ENCODE measurements at regions not wholly inside any gene's neighbourhood (a gene's known extent, or its start where the extent isn't known, plus 50 kb on each side); places are given as distances from the start of the nearest gene placed in this dataset.

- Histone ChIP-seq H2BK5ac (ENCODE audit: insufficient read length, low read length) (no peak overlapping the region), H3K18ac (ENCODE audit: insufficient read length, low read depth, low read length) (no peak overlapping the region), H4K8ac (replicated peaks; ENCODE audit: insufficient read length, low read depth, low read length) (no peak overlapping the region), H2AFZ (ENCODE audit: low read length) (no peak overlapping the region), H3K4ac (ENCODE audit: low read depth, low read length) (no peak overlapping the region), H3K56ac (ENCODE audit: insufficient read length, low read depth, low read length) (no peak overlapping the region), H3K79me2 (ENCODE audit: insufficient read depth, low read length) (no peaks in the 10 kb centered on the region), H3K4me2 (ENCODE audit: insufficient read depth, insufficient read length, low read length) (no peak overlapping the region), H4K91ac (ENCODE audit: insufficient read length, low read depth, low read length) (no peak overlapping the region), H3T11ph (ENCODE audit: low read length) (no peak overlapping the region), H3K27ac (ENCODE audit: insufficient read length, low read depth, low read length) (no peak overlapping the region), H3K14ac (ENCODE audit: insufficient read depth, low read length) (no peak overlapping the region), H2BK12ac (ENCODE audit: insufficient read length, low read depth, low read length) (no peak overlapping the region), H3K4me1 (ENCODE audit: insufficient read depth, low read length) (no peaks in the 10 kb centered on the region), H3K23ac (ENCODE audit: insufficient read length, low read depth, low read length) (no peak overlapping the region), H2BK120ac (ENCODE audit: low read depth, low read length, poor library complexity, severe bottlenecking) (no peak overlapping the region), H2BK15ac (ENCODE audit: low read depth, low read length) (no peak overlapping the region), H4K5ac (ENCODE audit: insufficient read length, low read depth, low read length) (no peak overlapping the region), H3K79me1 (ENCODE audit: insufficient read depth, low read depth, low read length, poor library complexity, severe bottlenecking) (no peaks in the 10 kb centered on the region), H3K9me3 (ENCODE audit: control insufficient read depth, low read depth, low read length) (no peaks in the 10 kb centered on the region), H3K27me3 (ENCODE audit: insufficient read depth, low read length) (no peaks in the 10 kb centered on the region), H4K20me1 (ENCODE audit: control insufficient read depth, insufficient read depth, insufficient read length) (no peaks in the 10 kb centered on the region), H2AK5ac (ENCODE audit: insufficient read length, low read length) (no peak overlapping the region), H3K9ac (ENCODE audit: extremely low read depth, insufficient read length, low read length) (no peak overlapping the region), H3K23me2 (ENCODE audit: insufficient read length, low read depth, low read length, poor library complexity, severe bottlenecking) (no peaks in the 10 kb centered on the region), H2BK20ac (ENCODE audit: low read depth, low read length, poor library complexity, severe bottlenecking) (no peak overlapping the region)
- no peak overlapping the region for H3K4me3 Mint-ChIP-seq
- no peaks in the 10 kb centered on the region for H3K36me3 Mint-ChIP-seq (ENCODE audit: insufficient read depth in 1 of 3, low read depth in 3 of 3)
- no peaks in the 10 kb centered on the region; a peak in 1 of 5 replicates for H3K9me3 Mint-ChIP-seq
- no peaks in the 10 kb centered on the region for H3K27me3 Mint-ChIP-seq (ENCODE audit: low read depth)
- no peaks in the 10 kb centered on the region for H3K4me1 Mint-ChIP-seq
- H3K27ac Mint-ChIP-seq: no peak overlapping the region
- no CpG with 5 or more reads among the region's 2 CpGs for WGBS (ENCODE audit: extremely low coverage, insufficient read length, low lambda C conversion rate)
- TF ChIP-seq, protein P1, sequence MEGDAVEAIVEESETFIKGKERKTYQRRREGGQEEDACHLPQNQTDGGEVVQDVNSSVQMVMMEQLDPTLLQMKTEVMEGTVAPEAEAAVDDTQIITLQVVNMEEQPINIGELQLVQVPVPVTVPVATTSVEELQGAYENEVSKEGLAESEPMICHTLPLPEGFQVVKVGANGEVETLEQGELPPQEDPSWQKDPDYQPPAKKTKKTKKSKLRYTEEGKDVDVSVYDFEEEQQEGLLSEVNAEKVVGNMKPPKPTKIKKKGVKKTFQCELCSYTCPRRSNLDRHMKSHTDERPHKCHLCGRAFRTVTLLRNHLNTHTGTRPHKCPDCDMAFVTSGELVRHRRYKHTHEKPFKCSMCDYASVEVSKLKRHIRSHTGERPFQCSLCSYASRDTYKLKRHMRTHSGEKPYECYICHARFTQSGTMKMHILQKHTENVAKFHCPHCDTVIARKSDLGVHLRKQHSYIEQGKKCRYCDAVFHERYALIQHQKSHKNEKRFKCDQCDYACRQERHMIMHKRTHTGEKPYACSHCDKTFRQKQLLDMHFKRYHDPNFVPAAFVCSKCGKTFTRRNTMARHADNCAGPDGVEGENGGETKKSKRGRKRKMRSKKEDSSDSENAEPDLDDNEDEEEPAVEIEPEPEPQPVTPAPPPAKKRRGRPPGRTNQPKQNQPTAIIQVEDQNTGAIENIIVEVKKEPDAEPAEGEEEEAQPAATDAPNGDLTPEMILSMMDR (conservative IDR thresholded peaks at IDR 0.05): no peak
- no peak for DNase-seq
These were observed 191.5 kb upstream of the NETO1 start for GRCh38 chr18:73059280-73059679.

Data from H9 (cell line).